Hepatocyte (in vitro differentiated cells): ENCODE measurements at regions not wholly inside any gene's neighbourhood (a gene's known extent, or its start where the extent isn't known, plus 50 kb on each side); places are given as distances from the start of the nearest gene placed in this dataset.

Experiments used
- DNase-seq: peaks from one replicate; pipeline ENCODE4 v3.0.0-alpha.2; 2016; ENCODE audit warnings: low spot score
- H2AFZ ChIP-seq: fragments of 200-600 bp; sonication (generic); 2 replicates; pipeline ENCODE4 v1.6.0; 2016; ENCODE audit warnings: antibody characterized with exemption, mild to moderate bottlenecking
- H3K27ac ChIP-seq: fragments of 200-600 bp; sonication (generic); 2 replicates; pipeline ENCODE4 v1.5.1; 2016; ENCODE audit warnings: mild to moderate bottlenecking
- H3K27me3 ChIP-seq: fragments of 200-600 bp; sonication (generic); 2 replicates; pipeline ENCODE4 v1.6.1; 2016
- H3K36me3 ChIP-seq: fragments of 200-600 bp; sonication (generic); replicated peaks from 2 replicates; pipeline ENCODE4 v1.5.1; 2016; ENCODE audit warnings: low read depth; ENCODE audit not compliant: insufficient read depth
- H3K4me1 ChIP-seq: fragments of 200-600 bp; sonication (generic); 2 replicates; pipeline ENCODE4 v1.5.1; 2016; ENCODE audit warnings: mild to moderate bottlenecking, moderate library complexity; ENCODE audit not compliant: insufficient read depth
- H3K4me2 ChIP-seq: fragments of 200-600 bp; sonication (generic); 2 replicates; pipeline ENCODE4 v1.6.0; 2016
- H3K4me3 ChIP-seq: fragments of 200-600 bp; sonication (generic); 2 replicates; pipeline ENCODE4 v1.5.1; 2016; ENCODE audit warnings: mild to moderate bottlenecking
- H3K79me2 ChIP-seq: fragments of 200-600 bp; sonication (generic); 2 replicates; pipeline ENCODE4 v1.6.0; 2017; ENCODE audit warnings: mild to moderate bottlenecking
- H3K9me2 ChIP-seq: fragments of 200-600 bp; sonication (generic); replicated peaks from 2 replicates; pipeline ENCODE4 v1.6.0; 2017; ENCODE audit warnings: mild to moderate bottlenecking; ENCODE audit not compliant: insufficient read depth
- H3K9me3 ChIP-seq: fragments of 200-600 bp; sonication (generic); 2 replicates; pipeline ENCODE4 v1.5.1; 2016; ENCODE audit warnings: low read depth, mild to moderate bottlenecking
- H4K20me1 ChIP-seq: fragments of 200-600 bp; sonication (generic); 2 replicates; pipeline ENCODE4 v1.6.0; 2016; ENCODE audit warnings: mild to moderate bottlenecking; ENCODE audit not compliant: insufficient read depth, poor library complexity, severe bottlenecking
- EZH2 ChIP-seq: fragments of 200-600 bp; sonication (generic); IDR thresholded peaks from 2 replicates; pipeline ENCODE4 v1.6.1; 2016; ENCODE audit warnings: antibody characterized with exemption, mild to moderate bottlenecking, borderline replicate concordance
- EZH2phosphoT487 ChIP-seq: fragments of 200-600 bp; sonication (generic); IDR thresholded peaks from one replicate; pipeline ENCODE4 v1.6.1; 2018; ENCODE audit warnings: antibody characterized with exemption, mild to moderate bottlenecking, low read depth, moderate library complexity; ENCODE audit not compliant: unreplicated experiment, severe bottlenecking
- WGBS: methylation state at CpG from one replicate; pipeline ENCODE4 v1.1.6; 2016; ENCODE audit warnings: low lambda C conversion rate; ENCODE audit errors: missing lambda C conversion rate; 5-methylcytosine and 5-hydroxymethylcytosine counted together
- TF ChIP-seq, protein P1 (sequence below): fragments of 200-600 bp; sonication (generic); IDR thresholded peaks from 2 replicates; pipeline ENCODE4 v1.5.1; 2016; ENCODE audit warnings: antibody characterized with exemption, mild to moderate bottlenecking; ENCODE audit not compliant: poor library complexity

DNA sequence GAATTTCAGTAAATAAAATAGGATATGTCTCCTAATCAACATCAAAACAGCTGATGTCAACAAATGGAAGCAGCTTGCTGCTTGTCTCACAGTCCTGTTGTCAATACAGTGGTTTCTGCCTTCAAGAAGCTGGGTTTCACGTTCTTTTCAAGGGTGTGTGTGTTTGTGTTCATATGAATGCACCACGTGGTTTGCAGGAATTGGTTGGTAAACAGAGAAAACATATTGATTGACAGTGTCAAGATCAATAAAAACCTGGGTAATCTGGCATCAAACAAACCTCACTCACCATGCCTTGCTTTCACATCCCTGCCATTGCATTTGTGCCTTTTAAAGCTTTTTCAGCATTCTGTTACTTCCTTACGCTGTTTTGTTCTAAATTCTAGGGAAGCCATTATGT is 585.7 kb upstream of the CA10 start:
- no peak for DNase-seq
- WGBS = 62% methylated on average over 3 of the region's 3 CpGs
- no peaks in the 10 kb centered on the region for H3K36me3 ChIP-seq
- H3K4me1 ChIP-seq = no peaks in the 10 kb centered on the region
- no peaks in the 10 kb centered on the region for H3K27me3 ChIP-seq
- no peak overlapping the region for H3K27ac ChIP-seq
- no peaks in the 10 kb centered on the region for H4K20me1 ChIP-seq
- H3K9me2 ChIP-seq = no peaks in the 10 kb centered on the region
- no peak overlapping the region for H3K4me3 ChIP-seq
- H3K79me2 ChIP-seq = no peaks in the 10 kb centered on the region
- no peak overlapping the region for H3K4me2 ChIP-seq
- H2AFZ ChIP-seq = no peak overlapping the region
- no peaks in the 10 kb centered on the region for H3K9me3 ChIP-seq
- TF ChIP-seq EZH2 (no peak), EZH2phosphoT487 (no peak)
- TF ChIP-seq, protein P1, sequence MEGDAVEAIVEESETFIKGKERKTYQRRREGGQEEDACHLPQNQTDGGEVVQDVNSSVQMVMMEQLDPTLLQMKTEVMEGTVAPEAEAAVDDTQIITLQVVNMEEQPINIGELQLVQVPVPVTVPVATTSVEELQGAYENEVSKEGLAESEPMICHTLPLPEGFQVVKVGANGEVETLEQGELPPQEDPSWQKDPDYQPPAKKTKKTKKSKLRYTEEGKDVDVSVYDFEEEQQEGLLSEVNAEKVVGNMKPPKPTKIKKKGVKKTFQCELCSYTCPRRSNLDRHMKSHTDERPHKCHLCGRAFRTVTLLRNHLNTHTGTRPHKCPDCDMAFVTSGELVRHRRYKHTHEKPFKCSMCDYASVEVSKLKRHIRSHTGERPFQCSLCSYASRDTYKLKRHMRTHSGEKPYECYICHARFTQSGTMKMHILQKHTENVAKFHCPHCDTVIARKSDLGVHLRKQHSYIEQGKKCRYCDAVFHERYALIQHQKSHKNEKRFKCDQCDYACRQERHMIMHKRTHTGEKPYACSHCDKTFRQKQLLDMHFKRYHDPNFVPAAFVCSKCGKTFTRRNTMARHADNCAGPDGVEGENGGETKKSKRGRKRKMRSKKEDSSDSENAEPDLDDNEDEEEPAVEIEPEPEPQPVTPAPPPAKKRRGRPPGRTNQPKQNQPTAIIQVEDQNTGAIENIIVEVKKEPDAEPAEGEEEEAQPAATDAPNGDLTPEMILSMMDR = no peak

DNA sequence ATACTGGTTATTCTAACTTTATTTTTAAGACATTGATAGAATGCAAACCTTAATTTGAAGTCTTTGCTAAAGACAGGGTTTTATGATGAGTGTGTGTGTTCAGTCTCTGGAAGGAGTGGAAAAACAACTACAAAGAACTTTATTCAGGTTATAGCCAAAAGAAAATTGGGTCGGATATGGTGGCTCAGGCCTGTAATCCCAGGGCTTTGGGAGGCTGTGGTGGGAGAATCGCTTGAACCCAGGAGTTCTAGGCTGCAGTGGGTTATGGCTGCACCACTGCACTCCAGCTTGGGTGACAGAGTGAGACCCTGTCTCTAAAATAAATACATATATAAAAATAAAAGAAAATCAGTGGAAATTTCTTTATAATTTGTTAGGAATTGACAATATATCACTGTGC is 581.5 kb upstream of the CA10 start:
- WGBS = 86% methylated on average over 2 of the region's 2 CpGs
- DNase-seq = no peak
- Histone ChIP-seq H3K4me3 (no peak overlapping the region), H3K79me2 (no peaks in the 10 kb centered on the region), H3K4me2 (no peak overlapping the region), H3K9me2 (no peaks in the 10 kb centered on the region), H3K36me3 (no peaks in the 10 kb centered on the region), H3K4me1 (no peaks in the 10 kb centered on the region), H3K9me3 (no peaks in the 10 kb centered on the region), H4K20me1 (no peaks in the 10 kb centered on the region), H2AFZ (no peak overlapping the region), H3K27ac (no peak overlapping the region), H3K27me3 (no peaks in the 10 kb centered on the region)
- TF ChIP-seq, protein P1 = no peak
- no peak for TF ChIP-seq EZH2phosphoT487
- TF ChIP-seq EZH2 = no peak

GRCh38 chr17:52738791-52739190 is 580.3 kb upstream of the CA10 start:
- Histone ChIP-seq H3K27me3 (no peaks in the 10 kb centered on the region), H4K20me1 (no peaks in the 10 kb centered on the region), H3K79me2 (no peaks in the 10 kb centered on the region), H3K36me3 (no peaks in the 10 kb centered on the region), H3K4me3 (no peak overlapping the region), H3K9me3 (no peaks in the 10 kb centered on the region), H3K4me1 (no peaks in the 10 kb centered on the region), H3K9me2 (no peaks in the 10 kb centered on the region), H2AFZ (no peak overlapping the region), H3K27ac (no peak overlapping the region), H3K4me2 (peak overlapping the region; percentile 35)
- DNase-seq = no peak
- TF ChIP-seq EZH2phosphoT487 = no peak
- TF ChIP-seq, protein P1 = no peak
- WGBS = 45% methylated on average over 1 of the region's 1 CpG

- Histone ChIP-seq H3K4me1 (no peaks in the 10 kb centered on the region), H3K4me3 (no peak overlapping the region), H4K20me1 (no peaks in the 10 kb centered on the region), H3K9me2 (no peaks in the 10 kb centered on the region), H3K36me3 (no peaks in the 10 kb centered on the region), H2AFZ (no peak overlapping the region), H3K27ac (no peak overlapping the region), H3K27me3 (no peaks in the 10 kb centered on the region), H3K79me2 (no peaks in the 10 kb centered on the region), H3K4me2 (no peak overlapping the region), H3K9me3 (no peaks in the 10 kb centered on the region)
- TF ChIP-seq, protein P1 = no peak
- TF ChIP-seq EZH2 (no peak), EZH2phosphoT487 (no peak)
- 73% methylated on average over 3 of the region's 3 CpGs for WGBS
- DNase-seq = no peak
Measured at GRCh38 chr17:52737071-52737470, 578.6 kb upstream of the CA10 start.
